ENCODE measurements at regions not wholly inside any gene's neighbourhood (a gene's known extent, or its start where the extent isn't known, plus 50 kb on each side); places are given as distances from the start of the nearest gene placed in this dataset.

GRCh38 chr1:233554037-233554436, 59.9 kb upstream of the KCNK1 start:
- no peaks in the 10 kb centered on the region for H3K27me3 ChIP-seq (ENCODE audit: control insufficient read depth, insufficient read depth, low read length)
- no peaks in the 10 kb centered on the region for H3K36me3 ChIP-seq (ENCODE audit: control insufficient read depth, insufficient read depth, low read length)
- TF ChIP-seq CTCF (IDR thresholded peaks at IDR 0.05; ENCODE audit: insufficient read depth, low read length, poor library complexity, severe bottlenecking) = no peak
- DNase-seq (ENCODE audit: low read depth) = no peak
- H3K4me3 ChIP-seq (ENCODE audit: low read depth, low read length) = no peak overlapping the region

- TF ChIP-seq CTCF (IDR thresholded peaks at IDR 0.05; ENCODE audit: insufficient read depth, low read length, poor library complexity, severe bottlenecking) = no peak
- no peaks in the 10 kb centered on the region for H3K27me3 ChIP-seq (ENCODE audit: control insufficient read depth, insufficient read depth, low read length)
- DNase-seq (ENCODE audit: low read depth) = no peak
- no peaks in the 10 kb centered on the region for H3K36me3 ChIP-seq (ENCODE audit: control insufficient read depth, insufficient read depth, low read length)
- no peak overlapping the region for H3K4me3 ChIP-seq (ENCODE audit: low read depth, low read length)
Observed at GRCh38 chr1:233561708-233562426, 52.0 kb upstream of the KCNK1 start.
